ENCODE measurements at regions not wholly inside any gene's neighbourhood (a gene's known extent, or its start where the extent isn't known, plus 50 kb on each side); places are given as distances from the start of the nearest gene placed in this dataset.
"Not testable (repeated sequence)": the region's sequence is repeated elsewhere in the genome, so short reads cannot be mapped to it uniquely, and the experiment has no call there.

DNA sequence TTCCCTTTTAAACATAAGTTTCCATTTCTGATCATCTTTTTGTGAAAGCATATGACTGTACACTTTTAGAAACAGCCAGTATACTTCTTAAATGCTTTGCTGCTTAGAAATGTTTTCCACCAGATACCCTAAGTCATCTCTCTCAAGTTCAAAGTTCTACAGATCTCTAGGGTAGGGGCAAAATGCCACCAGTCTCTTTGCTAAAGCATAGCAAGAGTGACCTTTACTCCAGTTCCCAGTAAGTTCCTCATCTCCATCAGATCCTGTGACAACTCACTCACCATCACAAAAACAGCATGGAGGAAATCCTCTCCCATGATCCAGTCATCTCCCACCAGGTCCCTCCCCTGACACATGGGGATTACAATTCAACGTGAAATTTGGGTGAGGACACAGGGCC, 75.6 kb upstream of the RNF32 start:
- not testable (repeated sequence) for TF ChIP-seq CTCF, POLR2AphosphoS5, POLR2A (IDR thresholded peaks at IDR 0.05)

All from breast epithelium (tissue), 3 donors.